HG02852 (cell line): ENCODE measurements at regions not wholly inside any gene's neighbourhood (a gene's known extent, or its start where the extent isn't known, plus 50 kb on each side); places are given as distances from the start of the nearest gene placed in this dataset.

Experiments
- ATAC-seq: cut with Tn5 transposase; IDR thresholded peaks from one replicate; pipeline ENCODE4 v1.9.1; 2021; ENCODE audit warnings: mild to moderate bottlenecking, moderate library complexity; ENCODE audit not compliant: unreplicated experiment

DNA sequence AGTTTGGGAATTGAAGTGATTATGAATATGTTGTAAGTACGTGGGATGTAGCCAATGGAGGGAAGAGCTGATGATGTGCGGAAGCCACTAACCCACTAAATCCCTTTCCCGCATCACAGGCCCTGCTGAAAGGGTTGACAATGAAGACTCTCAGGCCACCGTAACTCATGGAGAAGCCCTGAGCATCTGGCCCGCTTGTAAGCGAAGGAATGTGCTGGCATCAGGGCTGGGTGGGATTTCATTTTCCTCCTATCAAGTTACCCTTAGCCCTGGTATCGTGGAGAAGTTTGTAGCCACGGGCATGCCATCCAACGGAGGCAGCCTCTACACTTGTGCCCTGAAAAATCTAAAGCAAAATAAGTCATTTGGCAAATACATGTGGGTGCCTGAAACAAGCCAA, 355.0 kb downstream of the CDH26 start:
- no peak for ATAC-seq

DNA sequence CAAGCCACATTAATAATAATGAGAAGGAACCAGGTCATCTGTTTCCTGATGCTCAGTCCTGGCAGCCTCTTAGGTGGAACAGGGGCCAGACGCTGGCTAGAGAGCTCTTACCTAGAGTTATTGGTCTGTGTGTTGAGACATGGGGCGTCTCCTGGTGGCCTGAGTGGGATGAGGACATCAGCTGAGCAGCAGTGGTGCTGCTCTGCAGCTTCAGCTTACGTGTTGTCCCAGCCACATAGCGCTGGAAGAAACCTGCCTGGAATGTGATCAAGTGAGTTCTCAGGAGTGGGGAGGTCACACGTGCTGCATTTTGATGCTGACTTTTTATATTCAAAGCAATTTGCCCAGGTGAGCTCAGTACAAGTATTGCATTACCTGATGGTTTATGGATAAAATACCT, 355.4 kb downstream of the CDH26 start:
- no peak for ATAC-seq

GRCh38 chr20:60314727-60315126, 356.5 kb downstream of the CDH26 start:
- no peak for ATAC-seq

GRCh38 chr20:60316476-60317158, 358.4 kb downstream of the CDH26 start:
- no peak for ATAC-seq

DNA sequence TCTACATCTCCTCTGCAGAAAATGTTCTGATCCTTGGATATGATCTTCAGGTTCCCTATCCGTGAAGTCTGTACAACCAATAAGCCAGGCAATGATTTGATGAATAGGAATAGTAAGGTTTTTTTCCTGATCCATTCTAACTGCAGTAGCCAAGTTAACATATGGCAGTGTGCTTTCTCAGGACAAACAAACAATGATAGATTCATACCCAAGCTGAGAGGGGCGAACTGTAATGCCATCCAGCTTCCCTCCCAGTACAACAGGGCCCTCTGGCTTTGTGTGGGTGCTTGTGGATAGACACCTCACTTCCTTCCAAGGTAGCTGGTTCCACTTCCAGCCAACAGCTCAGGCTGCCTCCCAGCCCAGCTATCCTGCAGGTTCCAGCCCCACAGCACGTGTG, 359.2 kb downstream of the CDH26 start:
- ATAC-seq, result no peak

DNA sequence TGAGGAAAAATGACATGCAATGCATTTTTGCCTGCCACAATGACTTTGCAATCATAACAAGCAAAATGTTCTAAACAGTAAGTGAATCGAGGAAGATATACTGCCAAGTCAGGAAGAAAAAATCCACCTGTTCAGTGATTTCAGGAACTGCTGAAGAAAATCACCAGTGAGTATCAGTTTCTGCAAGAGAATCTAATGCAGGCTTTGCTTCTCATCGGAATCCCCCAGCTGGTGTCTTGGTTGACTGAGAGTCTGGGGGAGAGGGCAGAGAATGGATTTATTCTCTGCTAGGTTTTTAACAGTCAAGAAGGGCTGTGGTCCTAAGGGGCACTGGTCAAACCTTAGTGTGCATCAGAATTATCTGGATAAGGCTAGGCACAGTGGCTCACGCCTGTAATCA, 363.4 kb downstream of the CDH26 start:
- no peak for ATAC-seq

- no peak for ATAC-seq
Observed at GRCh38 chr20:60326821-60327220, 368.6 kb downstream of the CDH26 start.

DNA sequence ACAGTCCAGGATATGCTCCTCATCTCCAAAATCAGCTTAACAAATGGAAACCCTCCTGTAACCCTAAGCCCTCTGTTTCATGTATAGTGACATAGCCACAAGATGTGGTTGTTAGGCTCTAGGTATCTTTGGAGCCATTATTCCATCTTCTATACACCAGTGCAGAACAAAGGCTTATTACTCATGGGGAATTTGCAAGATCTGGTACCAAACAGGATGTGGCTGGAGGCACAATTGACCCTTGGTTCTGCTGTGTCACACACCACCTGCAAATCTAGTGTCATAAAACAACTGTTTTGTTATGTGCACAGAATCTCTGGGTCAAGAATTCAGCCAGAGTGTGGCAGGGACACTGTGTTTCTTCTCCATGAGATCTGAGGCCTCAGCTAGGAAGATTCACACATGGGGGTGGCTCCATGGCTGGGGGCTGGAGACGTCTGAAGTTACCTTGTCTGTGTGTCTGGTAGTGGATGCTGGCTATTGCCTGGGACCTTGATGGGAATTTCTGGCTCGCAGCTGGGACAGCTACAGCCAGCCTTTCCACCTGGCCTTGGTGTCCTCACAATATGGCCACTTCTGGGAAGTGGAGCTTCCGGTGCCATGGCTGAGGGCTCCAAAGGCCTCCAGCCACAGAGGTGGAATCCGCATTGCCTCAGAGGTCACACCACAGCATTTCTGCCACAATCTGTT, 369.9 kb downstream of the CDH26 start:
- ATAC-seq, result no peak

- no peak for ATAC-seq
Observed at GRCh38 chr20:60330461-60330860, 372.2 kb downstream of the CDH26 start.

- no peak for ATAC-seq
Observed at GRCh38 chr20:60331688-60332300, 373.6 kb downstream of the CDH26 start.

- no peak for ATAC-seq
Observed at GRCh38 chr20:60332523-60332922, 374.3 kb downstream of the CDH26 start.

GRCh38 chr20:60334911-60335310, 376.7 kb downstream of the CDH26 start:
- ATAC-seq, result no peak

GRCh38 chr20:60338556-60338955, 380.3 kb downstream of the CDH26 start:
- ATAC-seq, result no peak

GRCh38 chr20:60339738-60340137, 381.5 kb downstream of the CDH26 start:
- ATAC-seq, result no peak

DNA sequence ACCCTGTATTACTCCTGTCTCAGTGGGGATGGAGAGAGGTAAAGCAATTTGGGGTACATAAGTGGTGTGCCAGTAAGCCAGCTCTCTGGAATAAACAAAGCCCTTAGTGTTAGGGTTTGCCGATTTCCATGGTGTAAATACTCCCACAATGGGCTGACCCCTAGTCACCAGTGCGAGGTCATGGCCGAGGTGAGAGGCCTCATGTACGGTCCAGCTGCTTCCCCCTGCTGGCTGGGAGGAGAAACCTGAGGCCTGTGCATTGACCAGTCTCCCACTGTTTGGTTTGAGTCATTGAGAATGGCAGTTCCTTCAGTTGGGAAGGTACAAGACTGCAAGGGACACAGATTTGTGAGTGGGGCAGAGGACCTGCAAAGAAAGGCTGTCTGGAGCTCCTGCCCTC, 382.0 kb downstream of the CDH26 start:
- ATAC-seq, result no peak

GRCh38 chr20:60341062-60341461, 382.8 kb downstream of the CDH26 start:
- ATAC-seq, result no peak

- no peak for ATAC-seq
Observed at GRCh38 chr20:60345106-60345505, 386.9 kb downstream of the CDH26 start.

DNA sequence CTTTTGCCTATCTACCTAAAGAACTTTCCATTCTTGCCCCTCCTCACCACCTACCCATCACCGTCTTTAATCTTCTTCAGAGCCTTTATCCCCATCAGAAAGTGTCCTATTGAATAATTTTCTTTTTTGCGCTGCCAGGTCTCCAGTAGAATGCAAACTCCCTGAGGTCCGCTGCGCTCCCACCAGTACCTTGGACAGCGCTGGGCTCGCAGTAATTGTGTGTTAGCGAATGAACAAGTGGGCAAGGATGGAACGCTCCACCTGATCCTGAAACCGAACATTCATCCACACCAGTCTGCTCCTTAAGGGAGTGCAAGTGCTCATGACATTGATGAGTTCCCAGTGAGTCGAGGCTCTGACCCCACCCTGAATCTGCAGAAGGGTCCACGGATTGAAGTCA, 391.2 kb downstream of the CDH26 start:
- ATAC-seq, result no peak

DNA sequence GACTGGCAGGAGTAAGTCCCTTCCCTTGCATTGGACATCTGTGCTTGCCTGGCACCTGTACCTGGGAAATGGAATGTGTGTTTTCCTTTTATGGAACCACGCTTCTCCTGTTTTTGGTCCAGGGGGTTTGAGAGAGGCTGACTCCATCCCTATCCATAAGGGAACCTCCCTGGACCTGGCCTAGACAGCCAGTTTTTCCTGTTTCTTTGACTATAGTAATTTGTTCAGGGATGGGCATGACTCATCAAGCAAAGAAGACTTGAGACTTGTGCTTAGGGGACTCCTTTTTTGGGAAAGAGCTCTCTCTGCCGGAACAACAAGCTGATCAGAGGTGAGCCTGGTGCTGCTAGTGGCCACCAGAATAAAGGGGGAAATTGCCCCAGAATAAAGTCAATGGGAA, 393.8 kb downstream of the CDH26 start:
- ATAC-seq, result no peak

DNA sequence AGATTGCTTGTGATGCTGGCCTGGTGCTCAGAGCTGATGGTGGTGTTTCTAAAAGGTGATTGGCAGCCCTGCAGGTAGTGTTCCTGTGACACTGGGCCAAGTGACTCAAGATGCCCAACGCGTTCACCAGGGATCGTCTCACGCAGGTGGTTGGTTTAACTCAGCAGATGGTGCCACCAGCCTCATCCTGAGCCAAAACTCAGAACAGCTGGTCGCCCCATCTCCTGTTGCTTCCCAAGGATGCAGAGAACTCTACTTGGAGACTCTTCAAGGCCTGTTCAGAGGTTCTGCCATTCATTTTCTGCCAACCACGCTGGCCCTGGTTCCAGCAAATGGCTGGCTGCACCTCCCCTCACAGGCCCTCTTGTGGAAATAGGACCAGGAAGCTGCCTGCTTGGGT, 394.4 kb downstream of the CDH26 start:
- ATAC-seq, result no peak

DNA sequence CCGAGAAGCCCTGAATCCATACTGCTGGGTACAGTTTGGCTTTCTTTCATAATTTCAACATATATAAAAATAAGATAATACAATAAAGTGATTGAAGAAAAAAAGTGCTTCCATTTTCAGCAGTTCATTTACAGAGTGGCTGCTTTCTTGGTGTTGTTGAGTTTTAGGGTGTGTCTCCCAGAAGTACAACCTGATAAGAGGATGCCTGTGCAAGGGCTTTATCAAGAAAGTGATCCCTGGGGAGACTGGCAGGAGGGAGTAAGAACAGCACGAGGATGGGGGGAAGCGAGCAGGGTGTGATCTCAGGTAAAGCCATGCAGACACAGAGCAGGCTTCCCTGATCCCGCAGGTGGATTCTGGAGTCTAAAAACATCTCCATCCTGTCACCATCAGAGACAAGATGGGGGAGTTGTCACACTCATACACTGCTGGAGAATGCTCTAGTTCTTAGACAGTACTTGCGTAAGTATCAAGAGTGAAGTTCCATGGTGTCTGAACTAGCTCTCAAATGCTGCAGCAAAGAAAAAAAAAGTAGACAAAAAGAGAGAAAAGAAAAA, 395.9 kb downstream of the CDH26 start:
- no peak for ATAC-seq

GRCh38 chr20:60358101-60358500, 399.9 kb downstream of the CDH26 start:
- no peak for ATAC-seq
